ENCODE measurements at regions not wholly inside any gene's neighbourhood (a gene's known extent, or its start where the extent isn't known, plus 50 kb on each side); places are given as distances from the start of the nearest gene placed in this dataset.

DNA sequence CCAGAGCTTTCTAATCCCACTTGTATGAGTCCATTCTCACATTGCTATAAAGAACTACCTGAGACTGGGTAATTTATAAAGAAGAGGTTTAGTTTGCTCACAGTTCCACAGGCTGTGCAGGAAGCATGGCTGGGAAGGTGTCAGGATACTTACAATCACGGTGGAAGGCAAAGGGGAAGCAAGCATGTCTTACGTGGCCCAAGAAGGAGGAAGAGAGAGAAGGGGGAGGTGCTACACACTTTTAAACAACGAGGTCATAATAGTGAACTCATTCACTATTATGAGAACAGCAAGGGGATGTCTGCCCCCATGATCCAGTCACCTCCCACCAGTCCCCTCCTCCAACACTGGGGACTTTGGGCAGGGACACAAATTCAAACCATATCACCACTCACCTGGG is 67.8 kb downstream of the TTC32 start:
- no peaks in the 10 kb centered on the region for H3K4me1 ChIP-seq (ENCODE audit: insufficient read depth, low read length, severe bottlenecking)
- H3K4me3 ChIP-seq (ENCODE audit: low read depth, low read length, poor library complexity, severe bottlenecking) = no peak overlapping the region
- H3K9ac ChIP-seq (ENCODE audit: low read length) = no peak overlapping the region
- no peak for TF ChIP-seq EZH2 (IDR thresholded peaks at IDR 0.05; ENCODE audit: borderline replicate concordance, low read length)
- TF ChIP-seq, protein P1, sequence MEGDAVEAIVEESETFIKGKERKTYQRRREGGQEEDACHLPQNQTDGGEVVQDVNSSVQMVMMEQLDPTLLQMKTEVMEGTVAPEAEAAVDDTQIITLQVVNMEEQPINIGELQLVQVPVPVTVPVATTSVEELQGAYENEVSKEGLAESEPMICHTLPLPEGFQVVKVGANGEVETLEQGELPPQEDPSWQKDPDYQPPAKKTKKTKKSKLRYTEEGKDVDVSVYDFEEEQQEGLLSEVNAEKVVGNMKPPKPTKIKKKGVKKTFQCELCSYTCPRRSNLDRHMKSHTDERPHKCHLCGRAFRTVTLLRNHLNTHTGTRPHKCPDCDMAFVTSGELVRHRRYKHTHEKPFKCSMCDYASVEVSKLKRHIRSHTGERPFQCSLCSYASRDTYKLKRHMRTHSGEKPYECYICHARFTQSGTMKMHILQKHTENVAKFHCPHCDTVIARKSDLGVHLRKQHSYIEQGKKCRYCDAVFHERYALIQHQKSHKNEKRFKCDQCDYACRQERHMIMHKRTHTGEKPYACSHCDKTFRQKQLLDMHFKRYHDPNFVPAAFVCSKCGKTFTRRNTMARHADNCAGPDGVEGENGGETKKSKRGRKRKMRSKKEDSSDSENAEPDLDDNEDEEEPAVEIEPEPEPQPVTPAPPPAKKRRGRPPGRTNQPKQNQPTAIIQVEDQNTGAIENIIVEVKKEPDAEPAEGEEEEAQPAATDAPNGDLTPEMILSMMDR (IDR thresholded peaks at IDR 0.05; ENCODE audit: low read length) = no peak
- H2AFZ ChIP-seq (ENCODE audit: low read length) = no peak overlapping the region
- no peak overlapping the region for H3K27ac ChIP-seq (ENCODE audit: low read depth, low read length, poor library complexity, severe bottlenecking)
- H3K79me2 ChIP-seq (ENCODE audit: insufficient read depth, low read length) = no peaks in the 10 kb centered on the region
- no peaks in the 10 kb centered on the region for H3K9me2 ChIP-seq (ENCODE audit: low read depth, low read length)
- H3K9me3 ChIP-seq (ENCODE audit: low read length) = no peaks in the 10 kb centered on the region
- no peaks in the 10 kb centered on the region for H3K36me3 ChIP-seq (ENCODE audit: insufficient read depth, low read length)
- no peaks in the 10 kb centered on the region; the same call in 1 of the 2 replicates for H3K27me3 ChIP-seq (ENCODE audit: insufficient read depth, low read length)
- H4K20me1 ChIP-seq (ENCODE audit: insufficient read depth, low read length) = no peaks in the 10 kb centered on the region
- H3F3A ChIP-seq (ENCODE audit: insufficient read depth, low read length) = no peaks in the 10 kb centered on the region
- no peak overlapping the region for H3K4me2 ChIP-seq (ENCODE audit: low read length)

GRCh38 chr2:19829672-19830071 is 72.1 kb downstream of the TTC32 start:
- TF ChIP-seq, protein P1 (IDR thresholded peaks at IDR 0.05; ENCODE audit: low read length) = no peak
- TF ChIP-seq EZH2 (IDR thresholded peaks at IDR 0.05; ENCODE audit: borderline replicate concordance, low read length) = no peak
- H3K27ac ChIP-seq (ENCODE audit: low read depth, low read length, poor library complexity, severe bottlenecking) = no peak overlapping the region
- H4K20me1 ChIP-seq (ENCODE audit: insufficient read depth, low read length) = no peaks in the 10 kb centered on the region
- H3K9me3 ChIP-seq (ENCODE audit: low read length) = no peaks in the 10 kb centered on the region
- no peak overlapping the region for H2AFZ ChIP-seq (ENCODE audit: low read length)
- H3K9ac ChIP-seq (ENCODE audit: low read length) = no peak overlapping the region
- no peak overlapping the region for H3K4me3 ChIP-seq (ENCODE audit: low read depth, low read length, poor library complexity, severe bottlenecking)
- no peaks in the 10 kb centered on the region for H3K4me1 ChIP-seq (ENCODE audit: insufficient read depth, low read length, severe bottlenecking)
- H3K27me3 ChIP-seq (ENCODE audit: insufficient read depth, low read length) = no peaks in the 10 kb centered on the region
- H3K79me2 ChIP-seq (ENCODE audit: insufficient read depth, low read length) = no peaks in the 10 kb centered on the region
- no peaks in the 10 kb centered on the region for H3K9me2 ChIP-seq (ENCODE audit: low read depth, low read length)
- H3K4me2 ChIP-seq (ENCODE audit: low read length) = no peak overlapping the region
- H3F3A ChIP-seq (ENCODE audit: insufficient read depth, low read length) = no peaks in the 10 kb centered on the region
- no peaks in the 10 kb centered on the region for H3K36me3 ChIP-seq (ENCODE audit: insufficient read depth, low read length)

DNA sequence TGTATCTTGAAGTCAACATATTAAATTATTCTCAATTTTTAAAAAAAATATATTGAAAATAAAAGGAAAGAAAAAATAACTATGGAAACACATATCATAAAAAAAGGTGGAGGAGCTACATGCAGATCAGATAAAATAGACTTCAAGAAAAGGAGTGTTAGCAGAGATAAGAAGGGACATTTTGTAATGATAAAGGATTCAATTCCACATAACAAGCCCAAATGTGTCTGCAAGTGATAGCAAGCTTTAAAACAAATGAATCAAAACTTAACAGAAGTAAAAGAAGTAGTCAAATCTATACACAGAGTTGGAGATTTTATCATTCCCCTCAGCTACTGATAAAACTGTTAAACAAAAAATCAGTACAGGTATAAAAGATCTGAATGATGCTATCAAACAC is 74.9 kb downstream of the TTC32 start:
- Histone ChIP-seq H2AFZ (ENCODE audit: low read length) (no peak overlapping the region), H3F3A (ENCODE audit: insufficient read depth, low read length) (no peaks in the 10 kb centered on the region), H3K4me3 (ENCODE audit: low read depth, low read length, poor library complexity, severe bottlenecking) (no peak overlapping the region), H3K36me3 (ENCODE audit: insufficient read depth, low read length) (no peaks in the 10 kb centered on the region), H3K27me3 (ENCODE audit: insufficient read depth, low read length) (no peaks in the 10 kb centered on the region), H3K79me2 (ENCODE audit: insufficient read depth, low read length) (no peaks in the 10 kb centered on the region), H3K9me2 (ENCODE audit: low read depth, low read length) (no peaks in the 10 kb centered on the region), H4K20me1 (ENCODE audit: insufficient read depth, low read length) (no peaks in the 10 kb centered on the region), H3K27ac (ENCODE audit: low read depth, low read length, poor library complexity, severe bottlenecking) (no peak overlapping the region), H3K4me1 (ENCODE audit: insufficient read depth, low read length, severe bottlenecking) (no peaks in the 10 kb centered on the region), H3K9me3 (ENCODE audit: low read length) (no peaks in the 10 kb centered on the region), H3K4me2 (ENCODE audit: low read length) (no peak overlapping the region), H3K9ac (ENCODE audit: low read length) (no peak overlapping the region)
- no peak for TF ChIP-seq EZH2 (IDR thresholded peaks at IDR 0.05; ENCODE audit: borderline replicate concordance, low read length)
- TF ChIP-seq, protein P1 (IDR thresholded peaks at IDR 0.05; ENCODE audit: low read length) = no peak

Data from OCI-LY1 (cell line).